ENCODE measurements at regions not wholly inside any gene's neighbourhood (a gene's known extent, or its start where the extent isn't known, plus 50 kb on each side); places are given as distances from the start of the nearest gene placed in this dataset.
"Not testable (repeated sequence)": the region's sequence is repeated elsewhere in the genome, so short reads cannot be mapped to it uniquely, and the experiment has no call there.

GRCh38 chr7:153564391-153564790 is 487.8 kb upstream of the DPP6 start:
- no peak for DNase-seq

- DNase-seq, result no peak
Observed at GRCh38 chr7:153566324-153566723, 485.9 kb upstream of the DPP6 start.

- DNase-seq, result peak; percentile 45
Observed at GRCh38 chr7:153567426-153567825, 484.8 kb upstream of the DPP6 start.

GRCh38 chr7:153569520-153569919 is 482.7 kb upstream of the DPP6 start:
- not testable (repeated sequence) for DNase-seq

- DNase-seq, result no peak
Observed at GRCh38 chr7:153576096-153576495, 476.1 kb upstream of the DPP6 start.

- DNase-seq, result no peak
Observed at GRCh38 chr7:153581419-153581818, 470.8 kb upstream of the DPP6 start.

- DNase-seq, result no peak
Observed at GRCh38 chr7:153584132-153584531, 468.1 kb upstream of the DPP6 start.

- DNase-seq, result no peak
Observed at GRCh38 chr7:153588586-153588985, 463.6 kb upstream of the DPP6 start.

- no peak for DNase-seq
Observed at GRCh38 chr7:153590136-153590535, 462.1 kb upstream of the DPP6 start.

- DNase-seq, result no peak
Observed at GRCh38 chr7:153590571-153590970, 461.6 kb upstream of the DPP6 start.

- DNase-seq, result no peak
Observed at GRCh38 chr7:153607354-153607753, 444.8 kb upstream of the DPP6 start.

- DNase-seq, result peak; percentile 23
Observed at GRCh38 chr7:153616711-153617325, 435.4 kb upstream of the DPP6 start.

GRCh38 chr7:153627323-153627722 is 424.9 kb upstream of the DPP6 start:
- DNase-seq, result no peak

- DNase-seq, result no peak
Observed at GRCh38 chr7:153628406-153628805, 423.8 kb upstream of the DPP6 start.

GRCh38 chr7:153628825-153629224 is 423.4 kb upstream of the DPP6 start:
- peak; percentile 91 for DNase-seq

- no peak for DNase-seq
Observed at GRCh38 chr7:153638821-153639435, 413.3 kb upstream of the DPP6 start.

- DNase-seq, result no peak
Observed at GRCh38 chr7:153640586-153640985, 411.6 kb upstream of the DPP6 start.

GRCh38 chr7:153641199-153641598 is 411.0 kb upstream of the DPP6 start:
- DNase-seq, result no peak

GRCh38 chr7:153642989-153643388 is 409.2 kb upstream of the DPP6 start:
- DNase-seq, result no peak

- DNase-seq, result no peak
Observed at GRCh38 chr7:153657182-153657800, 394.9 kb upstream of the DPP6 start.

- DNase-seq, result no peak
Observed at GRCh38 chr7:153675131-153675530, 377.1 kb upstream of the DPP6 start.

- peak; percentile 8 for DNase-seq
Observed at GRCh38 chr7:153682628-153683027, 369.6 kb upstream of the DPP6 start.

- no peak for DNase-seq
Observed at GRCh38 chr7:153696242-153696641, 356.0 kb upstream of the DPP6 start.

- no peak for DNase-seq
Observed at GRCh38 chr7:153698046-153698445, 354.2 kb upstream of the DPP6 start.

GRCh38 chr7:153701678-153702077 is 350.5 kb upstream of the DPP6 start:
- no peak for DNase-seq

All from NCI-H1105 treated with DMSO at 0.1 percent for 48 hours (cell line).